Mesendoderm (in vitro differentiated cells): ENCODE measurements at regions not wholly inside any gene's neighbourhood (a gene's known extent, or its start where the extent isn't known, plus 50 kb on each side); places are given as distances from the start of the nearest gene placed in this dataset.

Experiments used
- DNase-seq: peaks from one replicate; pipeline ENCODE4 v3.0.0; 2013
- H2AK5ac ChIP-seq: 2 replicates; pipeline ENCODE4 v1.6.1; 2013; ENCODE audit warnings: low read length, inconsistent platforms
- H2BK120ac ChIP-seq: 2 replicates; pipeline ENCODE4 v1.6.1; 2013; ENCODE audit warnings: low read depth, mild to moderate bottlenecking, low read length, moderate library complexity, mixed read lengths
- H2BK15ac ChIP-seq: replicated peaks from 2 replicates; pipeline ENCODE4 v1.6.1; 2013; ENCODE audit warnings: low read depth, mild to moderate bottlenecking, moderate library complexity
- H2BK5ac ChIP-seq: 2 replicates; pipeline ENCODE4 v1.6.1; 2013; ENCODE audit warnings: low read length, inconsistent platforms
- H3K18ac ChIP-seq: 2 replicates; pipeline ENCODE4 v1.6.1; 2013; ENCODE audit warnings: mild to moderate bottlenecking, low read length, mixed read lengths
- H3K23ac ChIP-seq: one replicate; pipeline ENCODE4 v1.6.1; 2013; ENCODE audit warnings: low read length
- H3K27ac ChIP-seq: 2 replicates; pipeline ENCODE4 v1.5.1; 2013; ENCODE audit warnings: low read depth, mild to moderate bottlenecking, inconsistent platforms, low read length, moderate library complexity
- H3K27me3 ChIP-seq: 2 replicates; pipeline ENCODE4 v1.6.1; 2013; ENCODE audit warnings: low read length, control low read depth, mild to moderate bottlenecking, inconsistent platforms; ENCODE audit not compliant: insufficient read depth, poor library complexity
- H3K36me3 ChIP-seq: 2 replicates; pipeline ENCODE4 v1.6.1; 2013; ENCODE audit warnings: low read length, inconsistent platforms; ENCODE audit not compliant: control insufficient read depth, insufficient read depth
- H3K4ac ChIP-seq: one replicate; pipeline ENCODE4 v1.6.1; 2013; ENCODE audit warnings: low read depth, mild to moderate bottlenecking, low read length, moderate library complexity
- H3K4me1 ChIP-seq: 2 replicates; pipeline ENCODE4 v1.6.1; 2013; ENCODE audit warnings: low read depth, low read length, inconsistent platforms; ENCODE audit not compliant: control insufficient read depth
- H3K4me2 ChIP-seq: 2 replicates; pipeline ENCODE4 v1.6.1; 2013; ENCODE audit warnings: low read length
- H3K4me3 ChIP-seq: 2 replicates; pipeline ENCODE4 v1.5.1; 2013; ENCODE audit warnings: mild to moderate bottlenecking, low read length
- H3K56ac ChIP-seq: one replicate; pipeline ENCODE4 v1.6.1; 2013; ENCODE audit warnings: low read length
- H3K79me1 ChIP-seq: 2 replicates; pipeline ENCODE4 v1.6.1; 2013; ENCODE audit warnings: low read length, inconsistent platforms
- H3K79me2 ChIP-seq: 2 replicates; pipeline ENCODE4 v1.6.1; 2013; ENCODE audit warnings: mild to moderate bottlenecking, low read length; ENCODE audit not compliant: control insufficient read depth, insufficient read depth
- H3K9ac ChIP-seq: 2 replicates; pipeline ENCODE4 v1.6.1; 2013; ENCODE audit warnings: low read length, inconsistent platforms
- H4K5ac ChIP-seq: one replicate; pipeline ENCODE4 v1.6.1; 2013; ENCODE audit warnings: low read length
- H4K8ac ChIP-seq: one replicate; pipeline ENCODE4 v1.6.1; 2013; ENCODE audit warnings: low read depth, mild to moderate bottlenecking, control low read depth, low read length, moderate library complexity
- WGBS: extraction: QIAGEN DNeasy Blood & Tissue Kit; methylation state at CpG from one replicate; pipeline ENCODE4 v1.1.7; 2013; ENCODE audit warnings: low lambda C conversion rate, missing lambda C conversion rate; ENCODE audit not compliant: insufficient coverage; ENCODE audit errors: extremely low coverage; 5-methylcytosine and 5-hydroxymethylcytosine counted together

DNA sequence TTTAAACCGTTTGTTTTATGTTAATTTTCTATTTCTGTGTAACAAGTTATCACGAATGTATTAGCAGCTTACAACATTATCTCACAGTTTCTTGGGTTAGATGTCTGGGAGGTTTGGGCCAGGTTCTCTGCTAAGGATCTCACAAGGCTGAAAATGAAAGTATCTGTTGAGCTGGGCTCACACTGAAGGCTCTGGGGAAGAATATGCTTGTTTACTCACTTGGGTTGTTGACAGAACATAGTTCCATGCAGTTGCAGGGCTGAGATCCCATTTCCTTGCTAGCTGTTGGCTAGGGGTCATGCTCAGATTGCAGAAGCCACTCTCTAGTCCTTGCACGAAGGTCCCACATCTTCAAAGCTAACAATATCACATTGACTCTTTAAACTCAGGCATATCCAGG is 266.6 kb upstream of the GNAI1 start:
- no peak overlapping the region for H4K5ac ChIP-seq
- H3K27me3 ChIP-seq, result no peaks in the 10 kb centered on the region
- H2AK5ac ChIP-seq, result no peak overlapping the region
- no peak overlapping the region for H3K27ac ChIP-seq
- DNase-seq, result peak; percentile 3
- H2BK120ac ChIP-seq, result no peak overlapping the region
- H3K18ac ChIP-seq, result no peak overlapping the region
- H2BK5ac ChIP-seq, result no peak overlapping the region
- H3K4me3 ChIP-seq, result no peak overlapping the region
- H3K79me1 ChIP-seq, result no peaks in the 10 kb centered on the region
- no peak overlapping the region for H2BK15ac ChIP-seq
- H3K9ac ChIP-seq, result no peak overlapping the region
- no peak overlapping the region for H3K23ac ChIP-seq
- no peaks in the 10 kb centered on the region for H3K36me3 ChIP-seq
- no CpG with 5 or more reads among the region's 3 CpGs for WGBS
- H3K4ac ChIP-seq, result no peak overlapping the region
- H3K56ac ChIP-seq, result no peak overlapping the region
- H3K4me1 ChIP-seq, result no peaks in the 10 kb centered on the region
- H4K8ac ChIP-seq, result no peak overlapping the region
- H3K4me2 ChIP-seq, result no peak overlapping the region
- no peaks in the 10 kb centered on the region for H3K79me2 ChIP-seq

- H3K56ac ChIP-seq, result no peak overlapping the region
- H4K5ac ChIP-seq, result no peak overlapping the region
- DNase-seq, result no peak
- no peak overlapping the region for H3K4me3 ChIP-seq
- H3K27ac ChIP-seq, result no peak overlapping the region
- H3K23ac ChIP-seq, result no peak overlapping the region
- H2BK120ac ChIP-seq, result no peak overlapping the region
- no peak overlapping the region for H3K4me2 ChIP-seq
- no CpG with 5 or more reads among the region's 5 CpGs for WGBS
- H2BK15ac ChIP-seq, result no peak overlapping the region
- H2AK5ac ChIP-seq, result no peak overlapping the region
- H3K79me2 ChIP-seq, result no peaks in the 10 kb centered on the region
- no peaks in the 10 kb centered on the region for H3K27me3 ChIP-seq
- H3K4me1 ChIP-seq, result no peaks in the 10 kb centered on the region
- no peaks in the 10 kb centered on the region for H3K79me1 ChIP-seq
- H4K8ac ChIP-seq, result no peak overlapping the region
- H3K18ac ChIP-seq, result no peak overlapping the region
- no peak overlapping the region for H3K4ac ChIP-seq
- no peaks in the 10 kb centered on the region for H3K36me3 ChIP-seq
- no peak overlapping the region for H3K9ac ChIP-seq
- no peak overlapping the region for H2BK5ac ChIP-seq
Measured at GRCh38 chr7:79862447-79863210, 272.0 kb upstream of the GNAI1 start.

DNA sequence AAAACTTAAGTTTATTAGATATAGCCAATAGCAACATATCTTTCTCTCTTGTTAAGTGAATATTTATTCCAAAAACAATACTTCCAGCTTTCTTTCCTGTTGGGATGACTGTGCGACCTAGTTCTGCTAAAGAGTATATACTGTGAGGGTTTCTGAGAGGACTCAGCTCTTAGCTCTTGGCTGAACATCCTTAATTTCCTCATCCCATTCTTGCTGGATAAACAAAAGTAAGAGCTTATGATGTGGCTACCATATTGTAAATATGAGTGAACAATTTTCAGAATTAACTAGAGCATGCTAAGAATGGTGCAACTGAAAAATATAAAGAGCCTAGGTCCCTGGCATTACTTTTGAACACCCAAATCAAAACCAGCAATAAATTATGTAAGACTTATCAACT is 279.5 kb upstream of the GNAI1 start:
- Histone ChIP-seq H3K27ac (no peak overlapping the region), H3K36me3 (no peaks in the 10 kb centered on the region), H3K4me2 (no peak overlapping the region), H3K4ac (no peak overlapping the region), H2BK15ac (no peak overlapping the region), H3K79me2 (no peaks in the 10 kb centered on the region), H3K18ac (no peak overlapping the region), H3K4me1 (no peaks in the 10 kb centered on the region), H3K4me3 (no peak overlapping the region), H3K9ac (no peak overlapping the region), H2BK120ac (no peak overlapping the region), H2BK5ac (no peak overlapping the region), H4K8ac (no peak overlapping the region), H3K79me1 (no peaks in the 10 kb centered on the region), H4K5ac (no peak overlapping the region), H3K56ac (no peak overlapping the region), H2AK5ac (no peak overlapping the region), H3K27me3 (no peaks in the 10 kb centered on the region), H3K23ac (no peak overlapping the region)
- no peak for DNase-seq
- WGBS, result no CpG with 5 or more reads among the region's 1 CpG

DNA sequence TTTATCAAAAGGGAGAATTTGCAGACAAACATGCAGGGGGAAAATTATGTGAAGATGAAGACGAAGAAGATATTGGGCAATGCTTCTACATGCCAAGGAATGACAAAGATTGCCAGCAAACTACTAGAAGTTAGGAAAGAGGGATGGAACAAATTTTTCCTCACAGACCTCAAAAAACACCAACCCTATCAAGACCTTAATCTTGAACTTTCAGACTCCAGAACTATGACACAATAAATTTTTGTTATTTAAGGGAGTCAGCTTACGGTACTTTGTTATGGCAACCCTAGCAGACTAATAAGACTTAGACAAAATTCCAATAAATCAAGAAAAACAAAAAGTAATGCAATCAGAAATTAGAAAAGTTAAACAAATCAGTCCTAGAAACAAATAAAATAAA is 280.0 kb upstream of the GNAI1 start:
- Histone ChIP-seq H3K4ac (no peak overlapping the region), H4K8ac (no peak overlapping the region), H3K23ac (no peak overlapping the region), H4K5ac (no peak overlapping the region), H3K18ac (no peak overlapping the region), H3K27ac (no peak overlapping the region), H2AK5ac (no peak overlapping the region), H3K79me2 (no peaks in the 10 kb centered on the region), H2BK5ac (no peak overlapping the region), H3K4me3 (no peak overlapping the region), H3K56ac (no peak overlapping the region), H2BK15ac (no peak overlapping the region), H3K36me3 (no peaks in the 10 kb centered on the region), H3K9ac (no peak overlapping the region), H3K4me2 (no peak overlapping the region), H2BK120ac (no peak overlapping the region), H3K79me1 (no peaks in the 10 kb centered on the region), H3K27me3 (no peaks in the 10 kb centered on the region), H3K4me1 (no peaks in the 10 kb centered on the region)
- no CpG with 5 or more reads among the region's 2 CpGs for WGBS
- no peak for DNase-seq

GRCh38 chr7:79837915-79838314 is 296.7 kb upstream of the GNAI1 start:
- H3K9ac ChIP-seq, result no peak overlapping the region
- H3K79me1 ChIP-seq, result no peaks in the 10 kb centered on the region
- no peak overlapping the region for H2AK5ac ChIP-seq
- H3K23ac ChIP-seq, result no peak overlapping the region
- H3K36me3 ChIP-seq, result no peaks in the 10 kb centered on the region
- H3K4me3 ChIP-seq, result no peak overlapping the region
- peak; percentile 15 for DNase-seq
- no peak overlapping the region for H3K4ac ChIP-seq
- H3K4me2 ChIP-seq, result no peak overlapping the region
- H2BK5ac ChIP-seq, result no peak overlapping the region
- no peaks in the 10 kb centered on the region for H3K27me3 ChIP-seq
- H2BK120ac ChIP-seq, result no peak overlapping the region
- no peak overlapping the region for H4K5ac ChIP-seq
- H3K4me1 ChIP-seq, result no peaks in the 10 kb centered on the region
- no peaks in the 10 kb centered on the region for H3K79me2 ChIP-seq
- H4K8ac ChIP-seq, result no peak overlapping the region
- H2BK15ac ChIP-seq, result no peak overlapping the region
- H3K27ac ChIP-seq, result no peak overlapping the region
- no peak overlapping the region for H3K56ac ChIP-seq
- H3K18ac ChIP-seq, result no peak overlapping the region
- WGBS, result no CpG with 5 or more reads among the region's 1 CpG

DNA sequence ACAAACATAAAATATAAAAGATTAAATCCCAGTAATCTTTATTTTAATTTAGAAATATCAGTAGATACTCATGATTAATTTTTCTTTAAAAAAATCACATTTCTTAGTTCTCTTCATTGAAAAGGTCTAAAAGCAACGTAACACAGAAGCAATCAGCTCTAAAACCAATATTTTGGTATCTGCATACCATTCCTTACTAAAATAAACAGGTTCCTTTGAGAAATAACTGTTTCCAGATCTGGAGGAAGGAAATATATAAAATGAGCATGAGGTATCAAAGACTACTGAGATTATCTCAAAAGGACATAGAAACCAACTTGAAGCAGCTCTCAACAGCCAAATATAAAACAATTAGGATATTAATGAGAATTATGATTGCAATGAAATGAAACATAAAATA is 301.0 kb upstream of the GNAI1 start:
- Histone ChIP-seq H3K18ac (no peak overlapping the region), H3K4me1 (no peaks in the 10 kb centered on the region), H3K23ac (no peak overlapping the region), H3K4me2 (no peak overlapping the region), H3K79me1 (no peaks in the 10 kb centered on the region), H4K8ac (no peak overlapping the region), H3K9ac (no peak overlapping the region), H3K79me2 (no peaks in the 10 kb centered on the region), H3K27ac (no peak overlapping the region), H2BK120ac (no peak overlapping the region), H3K27me3 (no peaks in the 10 kb centered on the region), H2BK5ac (no peak overlapping the region), H4K5ac (no peak overlapping the region), H3K4ac (no peak overlapping the region), H2BK15ac (no peak overlapping the region), H3K4me3 (no peak overlapping the region), H3K36me3 (no peaks in the 10 kb centered on the region), H2AK5ac (no peak overlapping the region), H3K56ac (no peak overlapping the region)
- no CpG with 5 or more reads among the region's 1 CpG for WGBS
- DNase-seq, result no peak
